DND-41 (cell line): ENCODE measurements at regions not wholly inside any gene's neighbourhood (a gene's known extent, or its start where the extent isn't known, plus 50 kb on each side); places are given as distances from the start of the nearest gene placed in this dataset.
"Not testable (repeated sequence)": the region's sequence is repeated elsewhere in the genome, so short reads cannot be mapped to it uniquely, and the experiment has no call there.

Source experiments
- ATAC-seq: fragments of 200-7000 bp; cut with Tn5 transposase; 3 replicates; pipeline ENCODE4 v1.9.1; 2021; ENCODE audit warnings: low read depth; ENCODE audit not compliant: insufficient read depth
- DNase-seq: peaks from one replicate; pipeline ENCODE4 v3.0.0-alpha.2; 2020
- H2AFZ ChIP-seq: 2 replicates; pipeline ENCODE4 v1.6.0; 2012; ENCODE audit warnings: low read depth, low read length
- H3K27ac ChIP-seq: 2 replicates; pipeline ENCODE4 v1.5.1; 2012; ENCODE audit warnings: low read length, inconsistent platforms
- H3K27me3 ChIP-seq: fragments of 200-600 bp; sonication (generic); 2 replicates; pipeline ENCODE4 v1.6.0; 2012; ENCODE audit warnings: low read length, mild to moderate bottlenecking, inconsistent platforms; ENCODE audit not compliant: insufficient read depth, poor library complexity
- H3K36me3 ChIP-seq: 2 replicates; pipeline ENCODE4 v1.5.1; 2012; ENCODE audit warnings: low read length, inconsistent platforms; ENCODE audit not compliant: insufficient read depth
- H3K4me1 ChIP-seq: 2 replicates; pipeline ENCODE4 v1.5.1; 2012; ENCODE audit warnings: mild to moderate bottlenecking, low read length; ENCODE audit not compliant: insufficient read depth
- H3K4me2 ChIP-seq: 2 replicates; pipeline ENCODE4 v1.6.0; 2012; ENCODE audit warnings: mild to moderate bottlenecking, moderate library complexity, low read length, inconsistent platforms; ENCODE audit not compliant: insufficient read depth
- H3K4me3 ChIP-seq, 2 experiments: fragments of 200-600 bp in 1 of 2; shearing (Covaris generic) in 1 of 2; 2 replicates each; pipeline ENCODE4 v1.5.1; 2012 to 2016; ENCODE audit warnings: inconsistent platforms in 2 of 2, low read length in 2 of 2, mild to moderate bottlenecking in 2 of 2, low read depth in 1 of 2, moderate library complexity in 1 of 2
- H3K79me2 ChIP-seq: 2 replicates; pipeline ENCODE4 v1.6.0; 2012; ENCODE audit warnings: low read length, inconsistent platforms; ENCODE audit not compliant: insufficient read depth
- H3K9ac ChIP-seq: 2 replicates; pipeline ENCODE4 v1.6.0; 2012; ENCODE audit warnings: low read depth, mild to moderate bottlenecking, inconsistent platforms, low read length, moderate library complexity
- H3K9me3 ChIP-seq: 2 replicates; pipeline ENCODE4 v1.5.1; 2012; ENCODE audit warnings: low read length, moderate library complexity, mild to moderate bottlenecking, inconsistent platforms; ENCODE audit not compliant: insufficient read depth, severe bottlenecking
- H4K20me1 ChIP-seq: 2 replicates; pipeline ENCODE4 v1.6.0; 2012; ENCODE audit warnings: low read length; ENCODE audit not compliant: insufficient read depth
- CTCF ChIP-seq: IDR thresholded peaks from 2 replicates; pipeline ENCODE4 v1.5.1; 2012; ENCODE audit warnings: borderline replicate concordance, low read length, moderate library complexity, mild to moderate bottlenecking; ENCODE audit not compliant: poor library complexity, severe bottlenecking; ENCODE audit errors: extremely low read depth
- EZH2 ChIP-seq: IDR thresholded peaks from 3 replicates; pipeline ENCODE4 v1.6.1; 2012; ENCODE audit warnings: borderline replicate concordance, low read depth, mild to moderate bottlenecking, moderate library complexity, low read length, inconsistent platforms; ENCODE audit not compliant: severe bottlenecking

DNA sequence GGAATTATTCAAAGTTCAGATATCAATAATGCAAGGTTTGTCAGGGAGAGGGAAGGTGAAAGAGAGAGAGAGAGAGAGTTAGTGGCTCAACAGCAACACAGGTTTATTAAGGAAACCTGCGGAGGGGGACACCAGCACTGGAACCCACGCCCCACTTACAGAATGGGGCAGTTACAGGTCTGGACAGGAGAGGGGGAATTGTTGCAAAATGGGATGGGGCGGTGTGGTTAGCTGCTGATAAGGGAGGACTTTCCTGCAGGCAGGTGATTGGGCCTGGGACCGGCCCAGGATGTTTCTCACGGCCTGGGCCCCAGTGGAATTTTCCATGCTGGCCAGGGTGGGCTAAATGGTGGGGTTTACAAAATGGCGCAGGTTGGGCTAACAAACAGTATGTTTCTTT lies 278.2 kb upstream of the SLC16A7 start:
- H3K9me3 ChIP-seq: no peaks in the 10 kb centered on the region
- H4K20me1 ChIP-seq: no peaks in the 10 kb centered on the region
- no peak overlapping the region for H3K27ac ChIP-seq
- ATAC-seq (no peak), DNase-seq (no peak)
- H3K9ac ChIP-seq: no peak overlapping the region
- no peaks in the 10 kb centered on the region for H3K79me2 ChIP-seq
- H3K4me3 ChIP-seq: no peak overlapping the region
- H3K27me3 ChIP-seq: no peaks in the 10 kb centered on the region
- H3K4me1 ChIP-seq: no peaks in the 10 kb centered on the region
- H3K4me2 ChIP-seq: no peak overlapping the region
- H2AFZ ChIP-seq: no peak overlapping the region
- no peaks in the 10 kb centered on the region for H3K36me3 ChIP-seq
- no peak for TF ChIP-seq CTCF
- TF ChIP-seq EZH2: no peak

GRCh38 chr12:59316938-59317337 lies 278.9 kb upstream of the SLC16A7 start:
- Histone ChIP-seq H2AFZ (no peak overlapping the region), H3K36me3 (no peaks in the 10 kb centered on the region), H3K4me1 (no peaks in the 10 kb centered on the region), H3K79me2 (no peaks in the 10 kb centered on the region), H3K27ac (no peak overlapping the region), H3K9ac (no peak overlapping the region), H3K9me3 (no peaks in the 10 kb centered on the region), H3K4me3 (no peak overlapping the region), H3K4me2 (no peak overlapping the region), H4K20me1 (no peaks in the 10 kb centered on the region), H3K27me3 (no peaks in the 10 kb centered on the region)
- ATAC-seq: no peak
- DNase-seq: no peak
- TF ChIP-seq EZH2: no peak
- no peak for TF ChIP-seq CTCF

GRCh38 chr12:59316354-59316753 lies 279.5 kb upstream of the SLC16A7 start:
- not testable (repeated sequence) for H3K79me2 ChIP-seq, H3K27me3 ChIP-seq, H3K27ac ChIP-seq, H3K4me1 ChIP-seq, H3K9ac ChIP-seq, H3K9me3 ChIP-seq, H3K4me3 ChIP-seq, ATAC-seq, H3K36me3 ChIP-seq, DNase-seq, H2AFZ ChIP-seq, H3K4me2 ChIP-seq, H4K20me1 ChIP-seq

GRCh38 chr12:59314209-59314608 lies 281.6 kb upstream of the SLC16A7 start:
- Histone ChIP-seq H3K79me2 (no peaks in the 10 kb centered on the region), H3K4me2 (no peak overlapping the region), H4K20me1 (no peaks in the 10 kb centered on the region), H3K36me3 (no peaks in the 10 kb centered on the region), H3K4me1 (no peaks in the 10 kb centered on the region), H3K27ac (no peak overlapping the region), H3K4me3 (no peak overlapping the region), H3K9me3 (no peaks in the 10 kb centered on the region), H3K27me3 (no peaks in the 10 kb centered on the region), H3K9ac (no peak overlapping the region), H2AFZ (no peak overlapping the region)
- DNase-seq: no peak
- no peak for ATAC-seq
- TF ChIP-seq EZH2 (no peak), CTCF (no peak)
